ENCODE measurements at regions not wholly inside any gene's neighbourhood (a gene's known extent, or its start where the extent isn't known, plus 50 kb on each side); places are given as distances from the start of the nearest gene placed in this dataset.

- no peak for DNase-seq (ENCODE audit: low read depth, low spot score)
Observed at GRCh38 chr10:130763071-130763470, 548.5 kb downstream of the TCERG1L start.

DNA sequence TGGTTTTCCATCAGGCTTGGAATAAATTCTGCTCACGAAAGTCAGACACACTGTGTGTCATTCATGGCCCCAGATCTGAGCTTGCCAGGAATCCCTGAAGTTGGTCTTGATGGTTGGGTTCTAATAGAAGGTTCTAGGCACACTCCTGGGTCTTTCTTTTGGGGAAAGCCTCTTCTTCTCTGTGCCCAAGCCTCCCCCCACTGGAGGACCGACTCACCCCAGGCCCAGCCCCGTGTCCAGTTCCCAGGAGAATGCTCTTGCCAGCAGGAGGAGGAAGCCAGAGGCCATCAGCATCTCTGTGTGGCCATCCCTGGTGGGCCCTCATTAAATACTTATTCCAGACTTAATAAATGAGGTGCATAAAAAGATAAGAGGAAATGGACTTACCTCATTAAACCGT is 548.0 kb downstream of the TCERG1L start:
- in situ Hi-C loops (cut with HindIII; ENCODE audit: low sequenced_read_pairs), result no loop called here
- H3K4me3 ChIP-seq (ENCODE audit: low read depth, low read length), result no peak overlapping the region
- DNase-seq (ENCODE audit: low read depth, low spot score), result no peak
- TF ChIP-seq, protein P1, sequence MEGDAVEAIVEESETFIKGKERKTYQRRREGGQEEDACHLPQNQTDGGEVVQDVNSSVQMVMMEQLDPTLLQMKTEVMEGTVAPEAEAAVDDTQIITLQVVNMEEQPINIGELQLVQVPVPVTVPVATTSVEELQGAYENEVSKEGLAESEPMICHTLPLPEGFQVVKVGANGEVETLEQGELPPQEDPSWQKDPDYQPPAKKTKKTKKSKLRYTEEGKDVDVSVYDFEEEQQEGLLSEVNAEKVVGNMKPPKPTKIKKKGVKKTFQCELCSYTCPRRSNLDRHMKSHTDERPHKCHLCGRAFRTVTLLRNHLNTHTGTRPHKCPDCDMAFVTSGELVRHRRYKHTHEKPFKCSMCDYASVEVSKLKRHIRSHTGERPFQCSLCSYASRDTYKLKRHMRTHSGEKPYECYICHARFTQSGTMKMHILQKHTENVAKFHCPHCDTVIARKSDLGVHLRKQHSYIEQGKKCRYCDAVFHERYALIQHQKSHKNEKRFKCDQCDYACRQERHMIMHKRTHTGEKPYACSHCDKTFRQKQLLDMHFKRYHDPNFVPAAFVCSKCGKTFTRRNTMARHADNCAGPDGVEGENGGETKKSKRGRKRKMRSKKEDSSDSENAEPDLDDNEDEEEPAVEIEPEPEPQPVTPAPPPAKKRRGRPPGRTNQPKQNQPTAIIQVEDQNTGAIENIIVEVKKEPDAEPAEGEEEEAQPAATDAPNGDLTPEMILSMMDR (IDR thresholded peaks at IDR 0.05; ENCODE audit: low read depth, low read length), result no peak

More at GRCh38 chr10:130763071-130763470, 548.5 kb downstream of the TCERG1L start:
- in situ Hi-C loops (cut with HindIII; ENCODE audit: low sequenced_read_pairs), result no loop called here
- no peak overlapping the region for H3K4me3 ChIP-seq (ENCODE audit: low read depth, low read length)
- TF ChIP-seq, protein P1 (IDR thresholded peaks at IDR 0.05; ENCODE audit: low read depth, low read length), result no peak

DNA sequence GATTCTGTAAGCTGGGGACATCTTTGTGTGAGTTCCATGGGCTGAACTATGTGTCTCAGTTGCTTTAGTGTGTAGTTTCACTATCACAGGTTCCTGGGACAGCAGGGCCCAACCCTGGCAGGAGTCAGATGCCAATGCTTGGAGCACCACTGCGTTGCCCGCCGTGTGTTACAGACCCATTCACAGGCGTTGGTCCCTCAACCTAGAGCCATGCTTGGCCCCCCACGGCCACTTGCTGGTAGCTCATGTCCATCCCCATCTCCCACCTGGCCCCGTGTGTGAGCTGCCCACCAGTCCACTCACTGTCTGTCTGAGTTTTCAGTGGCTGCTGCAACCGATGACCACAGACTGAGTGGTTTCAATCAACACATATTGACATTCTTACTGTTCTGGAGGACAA is 546.9 kb downstream of the TCERG1L start:
- in situ Hi-C loops (cut with HindIII; ENCODE audit: low sequenced_read_pairs), result no loop called here
- H3K4me3 ChIP-seq (ENCODE audit: low read depth, low read length), result no peak overlapping the region
- TF ChIP-seq, protein P1 (IDR thresholded peaks at IDR 0.05; ENCODE audit: low read depth, low read length), result no peak
- DNase-seq (ENCODE audit: low read depth, low spot score), result no peak

- DNase-seq (ENCODE audit: low read depth, low spot score), result no peak
- H3K4me3 ChIP-seq (ENCODE audit: low read depth, low read length), result no peak overlapping the region
- TF ChIP-seq, protein P1 (IDR thresholded peaks at IDR 0.05; ENCODE audit: low read depth, low read length), result no peak
- in situ Hi-C loops (cut with HindIII; ENCODE audit: low sequenced_read_pairs), result no loop called here
Observed at GRCh38 chr10:130766071-130766470, 545.5 kb downstream of the TCERG1L start.

- in situ Hi-C loops (cut with HindIII; ENCODE audit: low sequenced_read_pairs), result no loop called here
- TF ChIP-seq, protein P1 (IDR thresholded peaks at IDR 0.05; ENCODE audit: low read depth, low read length), result no peak
- no peak for DNase-seq (ENCODE audit: low read depth, low spot score)
- H3K4me3 ChIP-seq (ENCODE audit: low read depth, low read length), result no peak overlapping the region
Observed at GRCh38 chr10:130767116-130767730, 544.3 kb downstream of the TCERG1L start.

GRCh38 chr10:130769146-130770017 is 542.1 kb downstream of the TCERG1L start:
- DNase-seq (ENCODE audit: low read depth, low spot score), result no peak
- no peak overlapping the region for H3K4me3 ChIP-seq (ENCODE audit: low read depth, low read length)
- TF ChIP-seq, protein P1 (IDR thresholded peaks at IDR 0.05; ENCODE audit: low read depth, low read length), result no peak
- in situ Hi-C loops (cut with HindIII; ENCODE audit: low sequenced_read_pairs), result no loop called here
